MM.1S (cell line): ENCODE measurements at regions not wholly inside any gene's neighbourhood (a gene's known extent, or its start where the extent isn't known, plus 50 kb on each side); places are given as distances from the start of the nearest gene placed in this dataset.

Experiments
- DNase-seq: peaks from one replicate; pipeline ENCODE4 v3.0.0-alpha.2; 2015
- H2AFZ ChIP-seq: fragments of 300-600 bp; sonication (generic); 2 replicates; pipeline ENCODE4 v1.6.0; 2016; ENCODE audit warnings: antibody characterized with exemption, low read length
- H3F3A ChIP-seq: fragments of 300-600 bp; sonication (generic); 2 replicates; pipeline ENCODE4 v1.6.1; 2016; ENCODE audit warnings: mild to moderate bottlenecking, antibody characterized with exemption, low read length, moderate library complexity, mixed read lengths; ENCODE audit not compliant: insufficient read depth
- H3K27ac ChIP-seq: fragments of 300-600 bp; sonication (generic); 2 replicates; pipeline ENCODE4 v1.5.1; 2016; ENCODE audit warnings: mild to moderate bottlenecking, low read length
- H3K27me3 ChIP-seq: fragments of 300-600 bp; sonication (generic); replicated peaks from 2 replicates; pipeline ENCODE4 v1.6.0; 2016; ENCODE audit warnings: low read length; ENCODE audit not compliant: insufficient read depth
- H3K36me3 ChIP-seq: fragments of 300-600 bp; sonication (generic); replicated peaks from 2 replicates; pipeline ENCODE4 v1.6.1; 2016; ENCODE audit warnings: mild to moderate bottlenecking, low read length, mixed read lengths; ENCODE audit not compliant: insufficient read depth
- H3K4me1 ChIP-seq: fragments of 300-600 bp; sonication (generic); 2 replicates; pipeline ENCODE4 v1.6.1; 2016; ENCODE audit warnings: low read length, mixed read lengths
- H3K4me2 ChIP-seq: fragments of 300-600 bp; sonication (generic); 2 replicates; pipeline ENCODE4 v1.6.0; 2016; ENCODE audit warnings: low read depth, low read length
- H3K4me3 ChIP-seq: fragments of 300-600 bp; sonication (generic); 2 replicates; pipeline ENCODE4 v1.5.1; 2016; ENCODE audit warnings: low read length, mixed read lengths
- H3K79me2 ChIP-seq: fragments of 300-600 bp; sonication (generic); 2 replicates; pipeline ENCODE4 v1.6.1; 2016; ENCODE audit warnings: mixed run types, low read length, mixed read lengths
- H3K9ac ChIP-seq: fragments of 300-600 bp; sonication (generic); 2 replicates; pipeline ENCODE4 v1.6.1; 2016; ENCODE audit warnings: low read length, mixed read lengths
- H3K9me2 ChIP-seq: fragments of 300-600 bp; sonication (generic); replicated peaks from 2 replicates; pipeline ENCODE4 v1.6.1; 2016; ENCODE audit warnings: mild to moderate bottlenecking, low read length, mixed read lengths; ENCODE audit not compliant: insufficient read depth
- H3K9me3 ChIP-seq: fragments of 300-600 bp; sonication (generic); replicated peaks from 2 replicates; pipeline ENCODE4 v1.6.1; 2016; ENCODE audit warnings: mild to moderate bottlenecking, low read length, mixed read lengths; ENCODE audit not compliant: insufficient read depth
- H4K20me1 ChIP-seq: fragments of 300-600 bp; sonication (generic); 2 replicates; pipeline ENCODE4 v1.6.1; 2016; ENCODE audit warnings: mild to moderate bottlenecking, low read length, moderate library complexity, mixed read lengths; ENCODE audit not compliant: insufficient read depth
- EZH2 ChIP-seq: fragments of 300-600 bp; sonication (generic); optimal IDR thresholded peaks from 2 replicates; pipeline ENCODE3; 2017; ENCODE audit warnings: low read depth, mild to moderate bottlenecking, antibody characterized with exemption, low read length, mixed read lengths
- EZH2phosphoT487 ChIP-seq: fragments of 300-600 bp; sonication (generic); IDR thresholded peaks from 2 replicates; pipeline ENCODE4 v1.6.1; 2018; ENCODE audit warnings: antibody characterized with exemption, low read length
- TF ChIP-seq, protein P1 (sequence below): fragments of 300-600 bp; sonication (generic); IDR thresholded peaks from 2 replicates; pipeline ENCODE4 v1.5.1; 2016; ENCODE audit warnings: antibody characterized with exemption, low read length, mixed read lengths

DNA sequence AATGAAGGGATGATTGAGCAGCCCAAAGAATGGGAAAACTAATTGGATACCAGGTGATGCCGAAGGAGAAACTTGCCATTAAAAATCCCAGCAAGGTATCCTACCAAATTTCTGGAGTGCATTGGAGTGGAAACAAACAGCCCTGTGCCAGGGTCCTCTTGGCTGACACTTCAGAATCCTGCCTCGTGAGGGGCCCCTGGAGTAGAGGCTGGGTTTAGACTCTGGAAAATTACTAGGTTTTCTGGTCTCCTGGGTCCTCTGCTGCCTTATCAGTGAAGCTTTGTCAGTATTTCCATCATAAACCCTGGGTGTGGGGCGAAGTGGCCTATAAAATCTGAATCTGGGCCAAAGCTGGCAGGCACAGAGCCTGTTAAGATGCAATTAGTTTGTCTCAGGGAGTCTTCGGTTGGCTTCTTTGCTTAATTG lies 289.2 kb upstream of the USP24 start:
- no peaks in the 10 kb centered on the region for H3K79me2 ChIP-seq
- no peaks in the 10 kb centered on the region for H3F3A ChIP-seq
- no peak overlapping the region for H3K4me2 ChIP-seq
- H3K9me3 ChIP-seq, result no peaks in the 10 kb centered on the region
- no peaks in the 10 kb centered on the region for H4K20me1 ChIP-seq
- TF ChIP-seq EZH2, result no peak
- no peaks in the 10 kb centered on the region for H3K36me3 ChIP-seq
- H3K4me3 ChIP-seq, result no peak overlapping the region
- no peak for DNase-seq
- no peaks in the 10 kb centered on the region for H3K9me2 ChIP-seq
- no peaks in the 10 kb centered on the region; the same call in 1 of the 2 replicates for H3K4me1 ChIP-seq
- no peak overlapping the region for H3K9ac ChIP-seq
- H3K27ac ChIP-seq, result no peak overlapping the region
- no peaks in the 10 kb centered on the region for H3K27me3 ChIP-seq
- no peak overlapping the region for H2AFZ ChIP-seq

DNA sequence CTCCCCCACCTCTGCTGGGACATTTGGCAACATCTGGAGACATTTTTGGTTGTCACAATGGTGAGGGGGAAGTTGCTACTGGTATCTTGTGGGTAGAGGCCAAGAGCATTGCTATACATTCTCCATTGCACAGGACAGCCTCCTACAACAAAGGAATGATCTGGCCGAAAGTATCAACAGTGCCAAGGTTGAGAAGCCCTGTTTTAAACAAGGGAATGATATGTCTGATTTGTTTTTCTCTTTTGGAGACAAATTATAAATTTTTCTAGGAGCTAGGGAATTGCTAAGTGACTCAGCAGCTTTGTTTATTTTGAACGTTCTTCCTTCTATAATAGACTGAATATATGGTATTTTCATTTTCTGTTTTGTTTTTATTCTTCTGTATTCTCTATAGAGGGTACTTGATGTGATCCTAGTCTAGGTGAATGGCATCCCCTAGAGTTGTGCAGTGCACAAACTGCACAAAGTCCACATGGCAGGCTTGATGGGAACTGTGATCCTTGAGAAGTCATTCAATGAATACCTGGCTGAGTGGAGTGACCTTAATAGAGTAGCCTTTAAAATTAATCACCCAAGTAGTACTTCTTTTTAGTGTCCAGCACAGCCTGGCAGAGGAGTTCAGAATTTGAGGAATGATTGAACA lies 288.6 kb upstream of the USP24 start:
- DNase-seq, result no peak
- Histone ChIP-seq H3K79me2 (no peaks in the 10 kb centered on the region), H3K4me2 (peak overlapping the region; percentile 22; the same call in 1 of the 2 replicates), H3K4me3 (no peak overlapping the region), H3K9me2 (no peaks in the 10 kb centered on the region), H3K4me1 (no peaks in the 10 kb centered on the region; the same call in 1 of the 2 replicates), H3K27me3 (no peaks in the 10 kb centered on the region), H3F3A (no peaks in the 10 kb centered on the region), H3K36me3 (no peaks in the 10 kb centered on the region), H4K20me1 (no peaks in the 10 kb centered on the region), H3K27ac (no peak overlapping the region), H3K9me3 (no peaks in the 10 kb centered on the region), H2AFZ (no peak overlapping the region), H3K9ac (no peak overlapping the region)
- TF ChIP-seq, protein P1, sequence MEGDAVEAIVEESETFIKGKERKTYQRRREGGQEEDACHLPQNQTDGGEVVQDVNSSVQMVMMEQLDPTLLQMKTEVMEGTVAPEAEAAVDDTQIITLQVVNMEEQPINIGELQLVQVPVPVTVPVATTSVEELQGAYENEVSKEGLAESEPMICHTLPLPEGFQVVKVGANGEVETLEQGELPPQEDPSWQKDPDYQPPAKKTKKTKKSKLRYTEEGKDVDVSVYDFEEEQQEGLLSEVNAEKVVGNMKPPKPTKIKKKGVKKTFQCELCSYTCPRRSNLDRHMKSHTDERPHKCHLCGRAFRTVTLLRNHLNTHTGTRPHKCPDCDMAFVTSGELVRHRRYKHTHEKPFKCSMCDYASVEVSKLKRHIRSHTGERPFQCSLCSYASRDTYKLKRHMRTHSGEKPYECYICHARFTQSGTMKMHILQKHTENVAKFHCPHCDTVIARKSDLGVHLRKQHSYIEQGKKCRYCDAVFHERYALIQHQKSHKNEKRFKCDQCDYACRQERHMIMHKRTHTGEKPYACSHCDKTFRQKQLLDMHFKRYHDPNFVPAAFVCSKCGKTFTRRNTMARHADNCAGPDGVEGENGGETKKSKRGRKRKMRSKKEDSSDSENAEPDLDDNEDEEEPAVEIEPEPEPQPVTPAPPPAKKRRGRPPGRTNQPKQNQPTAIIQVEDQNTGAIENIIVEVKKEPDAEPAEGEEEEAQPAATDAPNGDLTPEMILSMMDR, result no peak
- TF ChIP-seq EZH2phosphoT487 (no peak), EZH2 (no peak)

DNA sequence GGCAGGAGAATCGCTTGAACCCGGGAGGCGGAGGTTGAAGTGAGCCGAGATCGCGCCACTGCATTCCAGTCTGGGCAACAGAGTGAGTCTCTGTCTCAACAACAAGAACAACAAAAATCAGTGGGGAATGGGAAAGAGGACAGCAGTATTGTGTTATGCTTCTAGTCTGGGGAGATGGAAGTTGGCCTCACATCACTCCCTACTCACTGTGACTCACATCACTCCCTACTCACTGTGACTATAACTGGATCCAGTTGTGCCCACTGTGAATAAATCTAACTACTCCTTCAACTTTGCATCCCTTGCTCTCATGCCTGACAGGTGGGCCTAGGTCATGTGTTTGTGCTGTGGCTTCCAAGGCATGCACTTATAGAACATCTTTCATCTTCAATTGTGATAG lies 285.4 kb upstream of the USP24 start:
- DNase-seq, result no peak
- Histone ChIP-seq H3K4me1 (no peaks in the 10 kb centered on the region; the same call in 1 of the 2 replicates), H3K79me2 (no peaks in the 10 kb centered on the region), H3K4me2 (no peak overlapping the region), H3K27me3 (no peaks in the 10 kb centered on the region), H3K9me3 (no peaks in the 10 kb centered on the region), H3K36me3 (no peaks in the 10 kb centered on the region), H4K20me1 (no peaks in the 10 kb centered on the region), H3F3A (no peaks in the 10 kb centered on the region), H2AFZ (no peak overlapping the region), H3K9ac (no peak overlapping the region), H3K27ac (no peak overlapping the region), H3K9me2 (no peaks in the 10 kb centered on the region), H3K4me3 (no peak overlapping the region)
- TF ChIP-seq EZH2 (no peak), EZH2phosphoT487 (no peak)
- TF ChIP-seq, protein P1, result no peak

DNA sequence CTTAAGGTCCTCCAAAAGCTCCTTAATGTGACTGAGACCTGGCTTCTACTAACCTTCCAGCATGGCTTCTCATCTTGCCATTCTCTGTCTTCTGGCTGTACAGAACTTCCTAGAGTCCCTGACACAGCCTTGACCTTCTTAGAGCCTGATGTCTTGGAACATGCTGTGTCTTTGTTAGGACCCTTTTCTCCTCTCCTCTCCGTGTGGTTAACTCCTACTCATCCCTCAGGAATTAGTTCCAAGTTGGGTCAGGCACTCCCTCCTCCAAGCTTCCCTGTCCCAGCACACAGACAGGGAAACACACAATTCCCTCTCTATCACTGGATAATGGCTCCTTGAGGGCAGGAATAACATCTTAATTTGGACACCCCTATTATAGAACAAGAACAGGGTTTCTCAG lies 275.4 kb upstream of the USP24 start:
- Histone ChIP-seq H2AFZ (no peak overlapping the region), H3K27me3 (no peaks in the 10 kb centered on the region), H3K4me3 (no peak overlapping the region), H3K9me2 (no peaks in the 10 kb centered on the region), H3K79me2 (no peaks in the 10 kb centered on the region), H3K36me3 (no peaks in the 10 kb centered on the region), H3K27ac (no peak overlapping the region), H3K4me1 (no peaks in the 10 kb centered on the region), H3K4me2 (no peak overlapping the region), H3K9me3 (no peaks in the 10 kb centered on the region), H4K20me1 (no peaks in the 10 kb centered on the region), H3K9ac (no peak overlapping the region), H3F3A (no peaks in the 10 kb centered on the region)
- DNase-seq, result no peak
- TF ChIP-seq EZH2 (no peak), EZH2phosphoT487 (no peak)
- TF ChIP-seq, protein P1, result no peak
